ENCODE measurements at regions not wholly inside any gene's neighbourhood (a gene's known extent, or its start where the extent isn't known, plus 50 kb on each side); places are given as distances from the start of the nearest gene placed in this dataset. TPM values are rescaled to one million over a fixed set of nuclear protein-coding genes. Genes with fewer than 3 reads are reported as not detected.
"Not testable (repeated sequence)": the region's sequence is repeated elsewhere in the genome, so short reads cannot be mapped to it uniquely, and the experiment has no call there.

- DNase-seq (ENCODE audit: low read depth, low spot score), result peak; percentile 6
- ChIA-PET CTCF (interaction anchor here (1.0 kb wide), 1 partner anchor 162 kb away, joined by 3 read pairs; no protein-coding TSS in a partner anchor), POLR2A (interaction anchor here (0.7 kb wide), 1 partner anchor 16 kb away, joined by 4 read pairs; no protein-coding TSS in a partner anchor)
- Histone ChIP-seq H3K9me3 (ENCODE audit: control insufficient read depth, insufficient read depth, low read length) (no peaks in the 10 kb centered on the region), H3K4me3 (ENCODE audit: low read depth, low read length) (no peak overlapping the region), H3K27ac (ENCODE audit: low read depth, low read length) (no peak overlapping the region), H3K27me3 (ENCODE audit: control insufficient read depth, insufficient read depth, low read length) (no peaks in the 10 kb centered on the region)
- TF ChIP-seq CTCF (IDR thresholded peaks at IDR 0.05; ENCODE audit: low read depth, low read length), result no peak
These were observed 68.8 kb upstream of the ARID1A start for GRCh38 chr1:26626994-26627393.

GRCh38 chr1:26627954-26628353 lies 67.9 kb upstream of the ARID1A start:
- no peak overlapping the region for H3K27ac ChIP-seq (ENCODE audit: low read depth, low read length)
- H3K4me3 ChIP-seq (ENCODE audit: low read depth, low read length), result no peak overlapping the region
- CTCF ChIA-PET, result no interaction called here
- POLR2A ChIA-PET, result no interaction called here
- H3K27me3 ChIP-seq (ENCODE audit: control insufficient read depth, insufficient read depth, low read length), result no peaks in the 10 kb centered on the region
- H3K9me3 ChIP-seq (ENCODE audit: control insufficient read depth, insufficient read depth, low read length), result no peaks in the 10 kb centered on the region
- no peak for DNase-seq (ENCODE audit: low read depth, low spot score)
- TF ChIP-seq CTCF (IDR thresholded peaks at IDR 0.05; ENCODE audit: low read depth, low read length), result no peak

- Histone ChIP-seq H3K9me3 (ENCODE audit: control insufficient read depth, insufficient read depth, low read length) (no peaks in the 10 kb centered on the region; the same call in 1 of the 2 replicates), H3K4me3 (ENCODE audit: low read depth, low read length) (no peak overlapping the region), H3K27me3 (ENCODE audit: control insufficient read depth, insufficient read depth, low read length) (no peaks in the 10 kb centered on the region), H3K27ac (ENCODE audit: low read depth, low read length) (no peak overlapping the region)
- ChIA-PET CTCF (interaction anchor here (0.6 kb wide), 1 partner anchor 32 kb away, joined by 3 read pairs; no protein-coding TSS in a partner anchor), POLR2A (no interaction called here)
- no peak for DNase-seq (ENCODE audit: low read depth, low spot score)
- TF ChIP-seq CTCF (IDR thresholded peaks at IDR 0.05; ENCODE audit: low read depth, low read length), result no peak
These were observed 65.2 kb upstream of the ARID1A start for GRCh38 chr1:26630634-26631033.

- CTCF ChIA-PET, result interaction anchor here (0.9 kb wide), 1 partner anchor 97 kb away, joined by 3 read pairs; no protein-coding TSS in a partner anchor
- not testable (repeated sequence) for H3K9me3 ChIP-seq (ENCODE audit: control insufficient read depth, insufficient read depth, low read length); H3K27me3 ChIP-seq (ENCODE audit: control insufficient read depth, insufficient read depth, low read length); H3K27ac ChIP-seq (ENCODE audit: low read depth, low read length); H3K4me3 ChIP-seq (ENCODE audit: low read depth, low read length); DNase-seq (ENCODE audit: low read depth, low spot score)
- POLR2A ChIA-PET, result interaction anchor here (0.5 kb wide), 1 partner anchor 153 kb away, joined by 3 read pairs; no protein-coding TSS in a partner anchor
These were observed 60.0 kb upstream of the ARID1A start for GRCh38 chr1:26635800-26636199.

- Histone ChIP-seq H3K9me3 (ENCODE audit: control insufficient read depth, insufficient read depth, low read length) (no peaks in the 10 kb centered on the region), H3K27ac (ENCODE audit: low read depth, low read length) (no peak overlapping the region), H3K4me3 (ENCODE audit: low read depth, low read length) (no peak overlapping the region), H3K27me3 (ENCODE audit: control insufficient read depth, insufficient read depth, low read length) (peaks cover 6% of the 10 kb centered on the region)
- TF ChIP-seq CTCF (IDR thresholded peaks at IDR 0.05; ENCODE audit: low read depth, low read length), result no peak
- DNase-seq (ENCODE audit: low read depth, low spot score), result no peak
- POLR2A ChIA-PET, result interaction anchor here (0.6 kb wide), 1 partner anchor 632 kb away, joined by 3 read pairs; no protein-coding TSS in a partner anchor
- CTCF ChIA-PET, result interaction anchor here (0.6 kb wide), 1 partner anchor 16 kb away, joined by 3 read pairs; no protein-coding TSS in a partner anchor
These were observed 50.1 kb upstream of the ARID1A start for GRCh38 chr1:26645734-26646133.

Small RNA genes lying in the stretch of these regions (small RNA-seq; reads per million reads assigned to genes)
- gene AL627313.1 (ENCODE audit: insufficient read length, low read depth) (not detected), gene RF01210 (ENCODE audit: insufficient read length, low read depth) (not detected)

Measured in AG04450 (cell line).